ENCODE measurements at regions not wholly inside any gene's neighbourhood (a gene's known extent, or its start where the extent isn't known, plus 50 kb on each side); places are given as distances from the start of the nearest gene placed in this dataset.

GRCh38 chr5:57693488-57694305 is 211.1 kb upstream of the ACTBL2 start:
- no peak for DNase-seq

- peak; percentile 91 for DNase-seq
Observed at GRCh38 chr5:57692582-57693487, 210.2 kb upstream of the ACTBL2 start.

GRCh38 chr5:57690724-57691123 is 208.1 kb upstream of the ACTBL2 start:
- DNase-seq: no peak

GRCh38 chr5:57687596-57687995 is 205.0 kb upstream of the ACTBL2 start:
- no peak for DNase-seq

- DNase-seq: no peak
Observed at GRCh38 chr5:57685516-57686255, 203.1 kb upstream of the ACTBL2 start.

- peak; percentile 13 for DNase-seq
Observed at GRCh38 chr5:57684299-57684702, 201.7 kb upstream of the ACTBL2 start.

- no peak for DNase-seq
Observed at GRCh38 chr5:57683036-57683630, 200.5 kb upstream of the ACTBL2 start.

GRCh38 chr5:57681942-57682341 is 199.3 kb upstream of the ACTBL2 start:
- peak; percentile 87 for DNase-seq

- no peak for DNase-seq
Observed at GRCh38 chr5:57680686-57681085, 198.1 kb upstream of the ACTBL2 start.

- DNase-seq: no peak
Observed at GRCh38 chr5:57677235-57677634, 194.6 kb upstream of the ACTBL2 start.

GRCh38 chr5:57676222-57677098 is 193.8 kb upstream of the ACTBL2 start:
- DNase-seq: no peak

- DNase-seq: no peak
Observed at GRCh38 chr5:57675236-57675635, 192.6 kb upstream of the ACTBL2 start.

GRCh38 chr5:57671371-57671770 is 188.8 kb upstream of the ACTBL2 start:
- no peak for DNase-seq

- DNase-seq: peak; percentile 26
Observed at GRCh38 chr5:57666582-57666981, 184.0 kb upstream of the ACTBL2 start.

- no peak for DNase-seq
Observed at GRCh38 chr5:57665146-57665936, 182.7 kb upstream of the ACTBL2 start.

GRCh38 chr5:57664700-57665099 is 182.1 kb upstream of the ACTBL2 start:
- DNase-seq: no peak

GRCh38 chr5:57663466-57663865 is 180.9 kb upstream of the ACTBL2 start:
- no peak for DNase-seq

- DNase-seq: no peak
Observed at GRCh38 chr5:57662991-57663390, 180.4 kb upstream of the ACTBL2 start.

GRCh38 chr5:57659886-57660285 is 177.3 kb upstream of the ACTBL2 start:
- no peak for DNase-seq

GRCh38 chr5:57658018-57658417 is 175.4 kb upstream of the ACTBL2 start:
- DNase-seq: no peak

- no peak for DNase-seq
Observed at GRCh38 chr5:57655228-57655627, 172.6 kb upstream of the ACTBL2 start.
